HG02610 (cell line): ENCODE measurements at regions not wholly inside any gene's neighbourhood (a gene's known extent, or its start where the extent isn't known, plus 50 kb on each side); places are given as distances from the start of the nearest gene placed in this dataset.
"Not testable (repeated sequence)": the region's sequence is repeated elsewhere in the genome, so short reads cannot be mapped to it uniquely, and the experiment has no call there.

ENCODE experiments used
- ATAC-seq: cut with Tn5 transposase; IDR thresholded peaks from one replicate; pipeline ENCODE4 v1.9.1; 2021; ENCODE audit warnings: mild to moderate bottlenecking, moderate library complexity; ENCODE audit not compliant: unreplicated experiment

DNA sequence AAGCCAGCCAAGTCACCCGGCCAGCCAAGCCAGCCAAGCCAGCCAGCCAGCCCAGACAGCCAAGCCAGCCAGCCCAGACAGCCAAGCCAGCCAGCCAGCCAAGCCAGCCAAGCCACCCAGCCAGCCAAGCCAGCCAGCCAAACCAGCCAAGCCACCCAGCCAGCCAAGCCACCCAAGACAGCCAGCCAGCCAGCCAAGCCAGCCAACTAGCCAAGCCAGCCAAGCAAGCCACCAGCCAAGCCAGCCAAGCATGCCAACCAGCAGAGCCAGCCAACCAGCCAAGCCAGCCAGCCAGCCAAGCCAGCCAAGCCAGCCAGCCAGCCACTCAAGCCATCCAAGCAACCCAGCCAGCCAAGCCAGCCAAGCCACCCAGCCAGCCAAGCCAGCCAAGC lies 323.1 kb upstream of the PLGLB2 start:
- ATAC-seq, result not testable (repeated sequence)

DNA sequence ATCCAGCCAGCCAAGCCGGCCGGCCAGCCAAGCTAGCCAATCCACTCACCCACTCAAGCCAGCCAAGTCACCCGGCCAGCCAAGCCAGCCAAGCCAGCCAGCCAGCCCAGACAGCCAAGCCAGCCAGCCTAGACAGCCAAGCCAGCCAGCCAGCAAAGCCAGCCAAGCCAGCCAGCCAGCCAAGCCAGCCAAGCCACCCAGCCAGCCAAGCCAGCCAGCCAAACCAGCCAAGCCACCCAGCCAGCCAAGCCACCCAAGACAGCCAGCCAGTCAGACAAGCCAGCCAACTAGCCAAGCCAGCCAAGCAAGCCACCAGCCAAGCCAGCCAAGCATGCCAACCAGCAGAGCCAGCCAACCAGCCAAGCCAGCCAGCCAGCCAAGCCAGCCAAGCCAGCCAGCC lies 322.7 kb upstream of the PLGLB2 start:
- not testable (repeated sequence) for ATAC-seq

- ATAC-seq, result not testable (repeated sequence)
These were observed 322.2 kb upstream of the PLGLB2 start for GRCh38 chr2:87425717-87426116.

GRCh38 chr2:87428452-87429130 lies 319.3 kb upstream of the PLGLB2 start:
- not testable (repeated sequence) for ATAC-seq

DNA sequence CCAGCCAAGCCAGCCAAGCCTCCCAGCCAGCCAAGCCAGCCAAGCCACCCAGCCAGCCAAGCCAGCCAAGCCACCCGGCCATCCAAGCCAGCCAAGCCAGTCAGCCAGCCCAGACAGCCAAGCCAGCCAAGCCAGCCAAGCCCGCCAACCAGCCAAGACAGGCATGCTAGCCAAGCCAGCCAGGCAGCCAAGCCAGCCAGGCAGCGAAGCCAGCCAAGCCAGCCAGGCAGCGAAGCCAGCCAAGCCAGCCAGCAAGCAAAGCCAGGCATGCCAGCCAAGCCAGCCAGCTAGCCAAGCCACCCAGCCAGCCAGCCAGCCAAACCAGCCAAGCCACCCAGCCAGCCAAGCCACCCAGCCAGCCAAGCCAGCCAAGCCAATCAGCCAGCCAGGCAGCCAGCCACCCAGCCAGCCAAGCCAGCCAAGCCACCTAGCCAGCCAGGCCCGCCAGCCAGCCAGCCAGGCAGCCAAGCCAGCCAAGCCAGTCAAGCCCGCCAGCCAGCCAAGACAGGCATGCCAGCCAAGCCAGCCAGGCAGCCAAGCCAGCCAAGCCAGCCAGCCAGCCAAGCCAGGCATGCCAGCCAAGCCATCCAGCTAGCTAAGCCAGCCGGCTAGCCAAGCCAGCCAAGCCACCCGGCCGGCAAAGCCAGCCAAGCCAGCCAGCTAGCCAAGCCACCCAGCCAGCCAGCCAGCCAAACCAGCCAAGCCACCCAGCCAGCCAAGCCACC lies 318.5 kb upstream of the PLGLB2 start:
- ATAC-seq, result not testable (repeated sequence)

GRCh38 chr2:87429931-87430275 lies 318.0 kb upstream of the PLGLB2 start:
- not testable (repeated sequence) for ATAC-seq

DNA sequence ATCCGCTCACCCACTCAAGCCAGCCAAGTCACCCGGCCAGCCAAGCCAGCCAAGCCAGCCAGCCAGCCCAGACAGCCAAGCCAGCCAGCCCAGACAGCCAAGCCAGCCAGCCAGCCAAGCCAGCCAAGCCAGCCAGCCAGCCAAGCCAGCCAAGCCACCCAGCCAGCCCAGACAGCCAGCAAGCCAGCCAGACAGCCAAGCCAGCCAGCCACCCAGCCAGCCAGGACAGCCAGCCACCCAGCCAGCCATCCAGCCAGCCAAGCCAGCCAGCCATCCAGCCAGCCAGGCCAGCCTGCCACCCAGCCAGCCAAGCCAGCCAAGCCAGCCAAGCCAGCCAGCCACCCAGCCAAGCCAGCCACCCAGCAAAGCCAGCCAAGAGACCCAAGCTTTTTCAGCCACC lies 316.8 kb upstream of the PLGLB2 start:
- ATAC-seq, result not testable (repeated sequence)

GRCh38 chr2:87432711-87433453 lies 315.0 kb upstream of the PLGLB2 start:
- not testable (repeated sequence) for ATAC-seq

- not testable (repeated sequence) for ATAC-seq
These were observed 311.9 kb upstream of the PLGLB2 start for GRCh38 chr2:87436007-87436406.

DNA sequence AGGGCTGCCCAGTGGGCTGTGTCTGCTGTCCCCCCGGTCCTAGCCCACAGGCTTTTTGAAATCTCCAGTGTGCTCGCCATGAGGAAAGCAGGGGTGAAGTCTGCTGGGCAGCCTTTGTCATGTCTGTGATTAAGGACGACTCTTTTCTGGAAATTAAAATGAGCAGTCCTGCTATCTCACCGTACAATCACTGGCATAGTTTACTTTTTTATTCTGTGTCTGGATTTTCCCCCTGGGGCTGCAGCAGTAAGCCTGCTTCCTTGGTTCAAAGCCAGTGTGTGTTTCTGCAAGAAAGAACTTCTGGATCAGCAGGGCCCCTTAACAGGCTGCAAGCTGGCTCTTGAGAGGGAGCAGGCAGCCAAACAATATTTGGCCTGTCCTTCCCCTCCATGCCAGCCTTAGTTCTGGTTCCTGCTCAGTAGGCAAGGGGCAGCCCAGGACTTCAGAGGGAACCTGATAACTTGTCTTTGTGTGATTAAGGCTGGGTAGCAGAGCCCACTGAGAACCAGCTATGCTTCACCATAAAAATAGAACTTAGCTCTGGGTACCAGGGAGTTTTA lies 310.1 kb upstream of the PLGLB2 start:
- ATAC-seq, result not testable (repeated sequence)

- not testable (repeated sequence) for ATAC-seq
These were observed 309.0 kb upstream of the PLGLB2 start for GRCh38 chr2:87438780-87439454.

DNA sequence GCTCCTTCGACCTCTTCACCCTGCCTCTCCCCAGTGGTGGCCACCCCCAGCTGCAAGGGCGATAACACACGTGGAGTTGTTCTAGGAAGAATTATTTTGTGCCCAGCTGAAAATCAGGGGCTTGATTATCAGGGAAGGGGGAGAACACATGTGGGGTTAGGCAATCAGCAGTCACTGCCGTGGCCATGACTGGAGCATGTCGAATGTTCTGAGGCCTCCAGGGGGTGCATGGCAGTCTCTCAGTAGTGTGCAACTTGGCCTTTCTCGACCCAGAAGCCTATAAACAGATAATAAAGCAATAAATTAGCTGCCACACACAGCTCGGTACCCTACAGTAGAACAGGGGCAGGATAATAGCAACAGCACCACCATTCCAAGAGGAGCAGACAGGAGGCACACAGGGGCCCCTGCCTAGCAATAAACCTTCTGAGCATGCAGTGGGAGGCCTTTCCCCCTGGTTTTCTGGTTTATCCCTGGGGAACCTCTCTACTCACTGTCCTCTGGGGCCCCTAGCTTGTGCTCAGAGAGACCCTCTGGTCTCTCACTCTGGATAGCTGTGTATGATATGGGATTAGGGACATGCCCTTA lies 308.2 kb upstream of the PLGLB2 start:
- not testable (repeated sequence) for ATAC-seq

- not testable (repeated sequence) for ATAC-seq
These were observed 307.2 kb upstream of the PLGLB2 start for GRCh38 chr2:87440650-87441049.

GRCh38 chr2:87441375-87441774 lies 306.5 kb upstream of the PLGLB2 start:
- not testable (repeated sequence) for ATAC-seq

DNA sequence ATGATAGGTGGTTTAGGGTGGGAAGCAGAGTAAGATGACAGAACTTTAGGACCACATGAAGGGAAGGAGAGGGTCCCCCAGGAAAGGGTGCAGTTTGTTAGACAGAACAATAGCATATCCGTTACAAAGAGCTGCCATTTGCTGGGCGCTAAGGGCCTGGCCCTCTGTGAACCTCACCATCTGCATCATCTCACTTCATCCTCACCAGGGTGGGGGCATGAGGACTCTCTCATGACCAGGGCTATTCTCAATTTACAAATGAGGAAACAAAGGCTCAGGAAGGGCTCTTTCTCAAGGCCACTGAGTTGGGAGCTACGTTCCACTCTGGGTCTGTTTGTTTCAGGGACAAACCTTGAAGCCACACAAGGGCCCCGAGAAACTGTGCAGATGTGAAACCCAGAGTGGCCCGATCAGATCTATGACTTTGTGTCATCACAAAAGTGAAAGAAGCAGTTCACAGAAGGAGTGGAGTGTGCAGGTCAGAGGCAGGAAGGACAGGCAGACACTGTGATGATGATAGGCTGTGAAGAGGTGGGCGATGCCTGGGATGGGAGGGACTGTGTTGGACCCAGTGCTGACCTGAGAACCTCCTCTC lies 304.8 kb upstream of the PLGLB2 start:
- ATAC-seq, result peak; percentile 97

- ATAC-seq, result not testable (repeated sequence)
These were observed 302.9 kb upstream of the PLGLB2 start for GRCh38 chr2:87444951-87445350.

DNA sequence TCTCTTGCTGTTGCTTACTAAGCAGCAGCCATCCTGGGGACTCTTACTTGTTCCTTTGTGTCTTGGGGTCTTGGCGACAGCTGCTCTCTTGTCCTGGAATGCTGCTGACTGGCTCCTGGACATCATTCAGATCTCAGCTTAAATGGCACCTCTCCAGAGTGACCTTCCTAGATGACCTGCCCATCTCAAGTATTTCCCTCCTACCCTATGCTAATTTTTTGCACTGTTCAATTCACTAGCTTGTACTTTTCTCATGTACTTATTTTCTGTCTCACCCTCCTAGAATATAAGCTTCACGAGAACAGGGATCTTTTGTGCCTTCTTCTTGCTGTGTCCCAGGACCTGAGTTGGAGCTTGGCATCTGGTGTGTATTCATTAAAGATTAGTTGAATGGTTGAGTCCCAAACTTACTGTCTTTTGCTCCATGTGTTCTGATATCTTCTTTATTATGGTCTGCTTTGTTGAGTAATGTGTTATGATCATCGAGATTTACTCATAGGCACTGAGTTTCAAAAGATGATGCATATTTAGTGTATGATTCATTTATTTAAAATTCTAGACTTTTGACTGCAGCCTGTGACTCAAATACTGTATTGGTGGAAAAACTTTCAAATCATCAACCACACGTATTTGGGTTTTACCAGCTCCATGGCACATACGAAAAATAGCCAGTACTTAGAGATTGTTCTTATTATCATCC lies 302.1 kb upstream of the PLGLB2 start:
- not testable (repeated sequence) for ATAC-seq

- not testable (repeated sequence) for ATAC-seq
These were observed 301.6 kb upstream of the PLGLB2 start for GRCh38 chr2:87446313-87446696.

DNA sequence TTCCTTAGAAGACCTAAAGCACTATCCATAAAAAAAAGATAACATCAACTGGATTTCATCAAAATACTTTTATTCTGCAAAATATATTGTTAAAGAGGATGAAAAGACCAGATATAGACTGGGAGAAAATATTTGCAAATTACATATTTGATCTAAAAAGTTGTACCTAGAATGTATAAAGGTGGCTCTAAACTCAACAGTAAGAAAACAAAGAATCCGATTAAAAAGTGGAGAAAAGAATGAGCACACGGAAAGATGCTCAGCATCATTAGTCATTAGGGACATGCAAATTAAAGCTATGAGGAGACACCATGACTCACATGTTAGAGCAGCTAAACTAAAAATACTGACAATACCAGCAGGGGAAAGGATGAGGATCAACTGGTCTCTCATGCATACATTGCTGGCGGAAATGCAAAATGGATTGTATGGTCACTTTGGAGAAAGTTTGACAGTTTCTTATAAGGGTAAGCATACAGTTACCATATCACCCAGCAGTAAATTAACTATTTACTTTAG lies 298.4 kb upstream of the PLGLB2 start:
- ATAC-seq, result not testable (repeated sequence)
